ENCODE measurements at regions not wholly inside any gene's neighbourhood (a gene's known extent, or its start where the extent isn't known, plus 50 kb on each side); places are given as distances from the start of the nearest gene placed in this dataset.

GRCh38 chr2:34307636-34308035 is 708.5 kb upstream of the FAM98A start:
- Histone ChIP-seq H3K27ac (ENCODE audit: control insufficient read depth, insufficient read depth) (no peak overlapping the region), H3K79me2 (ENCODE audit: control insufficient read depth, insufficient read depth, low read length) (no peaks in the 10 kb centered on the region), H3K4me3 (no peak overlapping the region), H3K4me1 (ENCODE audit: control insufficient read depth, insufficient read depth, low read length) (no peaks in the 10 kb centered on the region), H3K9me3 (replicated peaks; ENCODE audit: control insufficient read depth, insufficient read depth, low read length) (no peaks in the 10 kb centered on the region), H3K27me3 (replicated peaks in 1 of 2; ENCODE audit: control insufficient read depth in 2 of 2, insufficient read depth in 2 of 2, low read length in 1 of 2) (no peaks in the 10 kb centered on the region), H3K9ac (ENCODE audit: control insufficient read depth, insufficient read depth, low read length) (no peak overlapping the region), H4K20me1 (ENCODE audit: control insufficient read depth, insufficient read depth) (no peaks in the 10 kb centered on the region), H3K4me2 (ENCODE audit: control insufficient read depth, insufficient read depth) (no peak overlapping the region), H3K36me3 (ENCODE audit: control insufficient read depth in 2 of 2, insufficient read depth in 2 of 2, low read length in 1 of 2) (no peaks in the 10 kb centered on the region), H2AFZ (ENCODE audit: control insufficient read depth, low read depth, low read length) (no peak overlapping the region)
- ChIA-PET CTCF (no interaction called here), POLR2A (no interaction called here), SMC1A (ENCODE audit: uncharacterized antibody, unreplicated experiment) (no interaction called here), RAD21 (ENCODE audit: unreplicated experiment) (no interaction called here)
- ATAC-seq (no peak), FAIRE-seq (no peak), DNase-seq (ENCODE audit: low read depth, low spot score) (no peak)
- intact Hi-C loops (cut with micrococcal nuclease; ENCODE audit: unreplicated experiment), result no loop called here
- in situ Hi-C loops (cut with MboI), result no loop called here
- WGBS (ENCODE audit: insufficient coverage, insufficient replicate concordance, low lambda C conversion rate, missing lambda C conversion rate), result 32% methylated on average over 4 of the region's 4 CpGs
- no TSS peak for BruUV-seq (replicated peaks)
- TF ChIP-seq POLR2A (IDR thresholded peaks at IDR 0.05; ENCODE audit: low read depth, low read length) (no peak), KAT2A (conservative IDR thresholded peaks at IDR 0.05; ENCODE audit: control insufficient read depth, low read depth, low read length) (no peak), RBBP5 (conservative IDR thresholded peaks at IDR 0.05) (no peak), ZBTB11 (CRISPR knock-in tag; IDR thresholded peaks at IDR 0.05) (no peak), SRF (IDR thresholded peaks at IDR 0.05; ENCODE audit: low read depth in 2 of 2, low read length in 2 of 2) (no peak), JUNB (IDR thresholded peaks at IDR 0.05) (no peak), MYC (IDR thresholded peaks at IDR 0.05; ENCODE audit: insufficient read depth, insufficient read length, insufficient replicate concordance, low read length, severe bottlenecking) (no peak), SIN3A (IDR thresholded peaks at IDR 0.05; ENCODE audit: low read depth, low read length) (no peak), REST (IDR thresholded peaks at IDR 0.05; ENCODE audit: low read depth, low read length) (no peak), ATF7 (IDR thresholded peaks at IDR 0.05; ENCODE audit: low read depth) (no peak), LARP7 (IDR thresholded peaks at IDR 0.05) (no peak), PML (IDR thresholded peaks at IDR 0.05; ENCODE audit: low read length) (no peak), NR2C1 (IDR thresholded peaks at IDR 0.05) (no peak), PAX5 (IDR thresholded peaks at IDR 0.05; ENCODE audit: borderline replicate concordance, low read depth, low read length) (no peak), SMC3 (IDR thresholded peaks at IDR 0.05; ENCODE audit: borderline replicate concordance, low read length) (no peak), STAT1 (conservative IDR thresholded peaks at IDR 0.05) (no peak), ZBTB4 (CRISPR knock-in tag; IDR thresholded peaks at IDR 0.05) (no peak), EED (IDR thresholded peaks at IDR 0.05; ENCODE audit: low read depth) (no peak)

Measured in GM12878 (cell line).